Fibroblast of lung (primary cell): ENCODE measurements at regions not wholly inside any gene's neighbourhood (a gene's known extent, or its start where the extent isn't known, plus 50 kb on each side); places are given as distances from the start of the nearest gene placed in this dataset.

ENCODE experiments used
- EZH2 ChIP-seq: IDR thresholded peaks from 2 replicates; pipeline ENCODE4 v1.5.1; 2012; ENCODE audit warnings: low read length, control low read depth, mild to moderate bottlenecking; ENCODE audit errors: missing control alignments
- TF ChIP-seq, protein P1 (sequence below), 2 donors: IDR thresholded peaks in 1 of 2; conservative IDR thresholded peaks in 1 of 2; 1 replicate in 1 of 2; 2 replicates in 1 of 2; pipeline ENCODE4 v1.5.1; 2011 to 2012; ENCODE audit warnings: low read length in 2 of 2, control low read depth in 1 of 2, inconsistent platforms in 1 of 2, low read depth in 1 of 2, mild to moderate bottlenecking in 1 of 2

DNA sequence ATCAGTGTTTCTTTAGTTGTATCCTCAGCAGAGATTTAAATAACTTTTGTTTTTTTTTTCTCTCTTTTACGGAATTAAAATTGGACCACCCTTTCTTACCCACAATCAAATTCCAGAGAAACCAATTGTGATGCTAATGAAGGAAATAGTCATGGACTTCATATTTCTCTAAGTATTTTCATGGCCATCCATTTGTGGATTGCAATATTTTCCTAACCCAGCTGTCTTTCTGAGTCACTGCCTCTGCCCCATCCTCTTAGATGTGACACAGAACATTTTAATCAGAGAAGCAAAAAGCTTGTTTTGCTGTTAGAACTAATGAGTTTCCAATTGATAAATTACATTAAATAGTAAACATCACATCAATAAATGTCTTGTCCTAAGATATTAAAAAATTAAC, 405.5 kb upstream of the ADGRB3 start:
- TF ChIP-seq, protein P1, sequence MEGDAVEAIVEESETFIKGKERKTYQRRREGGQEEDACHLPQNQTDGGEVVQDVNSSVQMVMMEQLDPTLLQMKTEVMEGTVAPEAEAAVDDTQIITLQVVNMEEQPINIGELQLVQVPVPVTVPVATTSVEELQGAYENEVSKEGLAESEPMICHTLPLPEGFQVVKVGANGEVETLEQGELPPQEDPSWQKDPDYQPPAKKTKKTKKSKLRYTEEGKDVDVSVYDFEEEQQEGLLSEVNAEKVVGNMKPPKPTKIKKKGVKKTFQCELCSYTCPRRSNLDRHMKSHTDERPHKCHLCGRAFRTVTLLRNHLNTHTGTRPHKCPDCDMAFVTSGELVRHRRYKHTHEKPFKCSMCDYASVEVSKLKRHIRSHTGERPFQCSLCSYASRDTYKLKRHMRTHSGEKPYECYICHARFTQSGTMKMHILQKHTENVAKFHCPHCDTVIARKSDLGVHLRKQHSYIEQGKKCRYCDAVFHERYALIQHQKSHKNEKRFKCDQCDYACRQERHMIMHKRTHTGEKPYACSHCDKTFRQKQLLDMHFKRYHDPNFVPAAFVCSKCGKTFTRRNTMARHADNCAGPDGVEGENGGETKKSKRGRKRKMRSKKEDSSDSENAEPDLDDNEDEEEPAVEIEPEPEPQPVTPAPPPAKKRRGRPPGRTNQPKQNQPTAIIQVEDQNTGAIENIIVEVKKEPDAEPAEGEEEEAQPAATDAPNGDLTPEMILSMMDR (conservative IDR thresholded peaks at IDR 0.05 in 1 of 2, IDR thresholded peaks at IDR 0.05 in 1 of 2; ENCODE audit: low read depth in 1 of 2, low read length in 2 of 2): no peak
- TF ChIP-seq EZH2: no peak
